ENCODE measurements at regions not wholly inside any gene's neighbourhood (a gene's known extent, or its start where the extent isn't known, plus 50 kb on each side); places are given as distances from the start of the nearest gene placed in this dataset.

DNA sequence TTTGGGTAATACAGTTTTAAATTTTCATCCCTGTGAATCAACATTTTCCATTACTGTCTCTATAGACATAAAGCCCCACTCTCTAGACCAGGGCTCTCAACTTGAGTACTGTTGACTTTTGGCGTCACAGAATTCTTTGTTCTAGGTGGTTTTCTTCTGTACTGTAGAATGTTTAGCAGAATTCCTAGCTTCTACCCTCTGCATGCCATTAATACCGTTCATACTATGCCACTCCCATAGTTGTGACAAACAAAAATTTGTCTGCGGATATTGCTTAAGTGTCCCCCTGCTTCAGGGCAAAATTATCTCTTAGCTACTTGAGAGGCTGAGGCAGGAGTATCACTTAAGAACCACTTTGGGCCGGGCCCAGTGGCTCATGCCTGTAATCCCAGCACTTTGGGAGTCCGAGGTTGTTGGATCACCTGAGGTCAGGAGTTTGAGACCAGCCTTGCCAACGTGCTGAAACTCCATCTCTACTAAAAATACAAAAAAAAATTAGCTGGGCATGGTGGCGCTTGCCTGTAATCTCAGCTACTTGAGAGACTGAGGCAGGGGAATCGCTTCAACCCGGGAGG is 57.3 kb upstream of the NRG3 start:
- TF ChIP-seq, protein P1, sequence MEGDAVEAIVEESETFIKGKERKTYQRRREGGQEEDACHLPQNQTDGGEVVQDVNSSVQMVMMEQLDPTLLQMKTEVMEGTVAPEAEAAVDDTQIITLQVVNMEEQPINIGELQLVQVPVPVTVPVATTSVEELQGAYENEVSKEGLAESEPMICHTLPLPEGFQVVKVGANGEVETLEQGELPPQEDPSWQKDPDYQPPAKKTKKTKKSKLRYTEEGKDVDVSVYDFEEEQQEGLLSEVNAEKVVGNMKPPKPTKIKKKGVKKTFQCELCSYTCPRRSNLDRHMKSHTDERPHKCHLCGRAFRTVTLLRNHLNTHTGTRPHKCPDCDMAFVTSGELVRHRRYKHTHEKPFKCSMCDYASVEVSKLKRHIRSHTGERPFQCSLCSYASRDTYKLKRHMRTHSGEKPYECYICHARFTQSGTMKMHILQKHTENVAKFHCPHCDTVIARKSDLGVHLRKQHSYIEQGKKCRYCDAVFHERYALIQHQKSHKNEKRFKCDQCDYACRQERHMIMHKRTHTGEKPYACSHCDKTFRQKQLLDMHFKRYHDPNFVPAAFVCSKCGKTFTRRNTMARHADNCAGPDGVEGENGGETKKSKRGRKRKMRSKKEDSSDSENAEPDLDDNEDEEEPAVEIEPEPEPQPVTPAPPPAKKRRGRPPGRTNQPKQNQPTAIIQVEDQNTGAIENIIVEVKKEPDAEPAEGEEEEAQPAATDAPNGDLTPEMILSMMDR (IDR thresholded peaks at IDR 0.05; ENCODE audit: low read depth, low read length, poor library complexity, severe bottlenecking), result no peak
- no peak for TF ChIP-seq EZH2phosphoT487 (IDR thresholded peaks at IDR 0.05; ENCODE audit: borderline replicate concordance, low read length)

Data from DOHH2 (cell line).